ENCODE measurements at regions not wholly inside any gene's neighbourhood (a gene's known extent, or its start where the extent isn't known, plus 50 kb on each side); places are given as distances from the start of the nearest gene placed in this dataset.

DNA sequence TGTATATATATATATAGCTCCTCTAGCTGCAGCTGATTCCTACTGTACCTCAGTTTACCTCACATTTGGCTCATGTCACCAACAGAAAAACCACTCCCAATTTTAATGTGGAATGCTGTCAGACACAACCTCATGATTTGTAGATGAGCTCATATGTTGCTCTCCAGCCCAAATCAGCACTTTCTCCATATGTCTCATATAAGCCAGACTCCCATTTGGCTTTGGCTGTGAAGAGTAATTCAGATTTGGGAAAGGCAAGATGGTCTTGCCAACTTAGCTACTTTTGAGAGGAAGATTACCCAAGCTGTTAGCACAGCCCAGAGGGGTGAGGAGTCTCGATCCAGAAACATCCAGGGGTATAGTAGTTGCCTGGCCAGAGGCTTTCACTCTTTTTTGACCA, 342.2 kb upstream of the NT5E start:
- no peak for DNase-seq

GRCh38 chr6:85096976-85097375, 332.6 kb upstream of the TBX18 start:
- no peaks in the 10 kb centered on the region for H3K27me3 ChIP-seq (replicated peaks; ENCODE audit: insufficient read depth, low read length)
- H3K4me2 ChIP-seq (ENCODE audit: low read depth, low read length): no peak overlapping the region
- no peaks in the 10 kb centered on the region for H3K9me2 ChIP-seq (replicated peaks; ENCODE audit: insufficient read depth, low read length)
- H3K79me2 ChIP-seq (ENCODE audit: low read length): no peaks in the 10 kb centered on the region
- no peak overlapping the region for H3K27ac ChIP-seq (ENCODE audit: low read length)
- DNase-seq: no peak
- H3K4me1 ChIP-seq (ENCODE audit: low read length): no peaks in the 10 kb centered on the region
- no peaks in the 10 kb centered on the region for H4K20me1 ChIP-seq (ENCODE audit: insufficient read depth, low read length)
- no peaks in the 10 kb centered on the region for H3K9me3 ChIP-seq (replicated peaks; ENCODE audit: insufficient read depth, low read length)
- H3K36me3 ChIP-seq (replicated peaks; ENCODE audit: insufficient read depth, low read length): no peaks in the 10 kb centered on the region
- TF ChIP-seq EZH2phosphoT487 (IDR thresholded peaks at IDR 0.05; ENCODE audit: low read length) (no peak), CTCF (IDR thresholded peaks at IDR 0.05; ENCODE audit: low read length) (no peak), EZH2 (optimal IDR thresholded peaks at IDR 0.05; ENCODE audit: low read depth, low read length) (no peak)
- no peak overlapping the region for H3K4me3 ChIP-seq (ENCODE audit: low read length)
- no peaks in the 10 kb centered on the region for H3F3A ChIP-seq (ENCODE audit: insufficient read depth, low read length)
- no peak overlapping the region for H2AFZ ChIP-seq (ENCODE audit: low read length)
- H3K9ac ChIP-seq (ENCODE audit: low read length): no peak overlapping the region

More for the DNA sequence above, 342.2 kb upstream of the NT5E start:
- TF ChIP-seq EZH2phosphoT487 (IDR thresholded peaks at IDR 0.05; ENCODE audit: low read length) (no peak), EZH2 (optimal IDR thresholded peaks at IDR 0.05; ENCODE audit: low read depth, low read length) (no peak), CTCF (IDR thresholded peaks at IDR 0.05; ENCODE audit: low read length) (no peak)
- H3K79me2 ChIP-seq (ENCODE audit: low read length): no peaks in the 10 kb centered on the region
- no peaks in the 10 kb centered on the region for H4K20me1 ChIP-seq (ENCODE audit: insufficient read depth, low read length)
- no peaks in the 10 kb centered on the region for H3K27me3 ChIP-seq (replicated peaks; ENCODE audit: insufficient read depth, low read length)
- no peak overlapping the region for H3K27ac ChIP-seq (ENCODE audit: low read length)
- no peaks in the 10 kb centered on the region for H3K9me2 ChIP-seq (replicated peaks; ENCODE audit: insufficient read depth, low read length)
- H3K9me3 ChIP-seq (replicated peaks; ENCODE audit: insufficient read depth, low read length): no peaks in the 10 kb centered on the region
- no peaks in the 10 kb centered on the region for H3K4me1 ChIP-seq (ENCODE audit: low read length)
- no peak overlapping the region for H3K4me2 ChIP-seq (ENCODE audit: low read depth, low read length)
- H2AFZ ChIP-seq (ENCODE audit: low read length): no peak overlapping the region
- no peaks in the 10 kb centered on the region for H3K36me3 ChIP-seq (replicated peaks; ENCODE audit: insufficient read depth, low read length)
- H3K4me3 ChIP-seq (ENCODE audit: low read length): no peak overlapping the region
- H3K9ac ChIP-seq (ENCODE audit: low read length): no peak overlapping the region
- no peaks in the 10 kb centered on the region for H3F3A ChIP-seq (ENCODE audit: insufficient read depth, low read length)

DNA sequence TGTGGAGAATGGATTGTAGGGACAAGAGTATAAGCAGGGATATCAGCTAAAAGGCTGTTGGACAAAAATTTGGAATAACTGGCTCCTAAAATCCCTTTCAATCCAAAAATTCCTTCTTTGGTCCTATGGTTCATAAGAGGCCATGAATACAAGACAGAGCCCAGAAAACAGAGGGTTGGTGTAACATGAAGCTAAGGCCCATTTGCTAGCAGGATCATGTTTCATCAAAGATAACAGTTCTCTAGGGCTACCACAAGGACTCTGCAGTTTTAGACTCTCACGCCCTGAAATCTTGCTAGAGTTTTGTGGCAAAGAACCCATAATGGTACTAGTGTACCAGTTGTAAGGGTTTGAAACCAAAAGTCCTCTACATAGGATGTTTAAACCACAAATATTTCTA, 327.8 kb upstream of the TBX18 start:
- Histone ChIP-seq H3K9ac (ENCODE audit: low read length) (no peak overlapping the region), H3K4me2 (ENCODE audit: low read depth, low read length) (no peak overlapping the region), H3F3A (ENCODE audit: insufficient read depth, low read length) (no peaks in the 10 kb centered on the region), H3K27me3 (replicated peaks; ENCODE audit: insufficient read depth, low read length) (no peaks in the 10 kb centered on the region), H4K20me1 (ENCODE audit: insufficient read depth, low read length) (no peaks in the 10 kb centered on the region), H3K4me3 (ENCODE audit: low read length) (no peak overlapping the region), H3K27ac (ENCODE audit: low read length) (no peak overlapping the region), H3K36me3 (replicated peaks; ENCODE audit: insufficient read depth, low read length) (no peaks in the 10 kb centered on the region), H3K9me2 (replicated peaks; ENCODE audit: insufficient read depth, low read length) (no peaks in the 10 kb centered on the region), H3K9me3 (replicated peaks; ENCODE audit: insufficient read depth, low read length) (no peaks in the 10 kb centered on the region), H3K79me2 (ENCODE audit: low read length) (no peaks in the 10 kb centered on the region), H2AFZ (ENCODE audit: low read length) (no peak overlapping the region), H3K4me1 (ENCODE audit: low read length) (no peaks in the 10 kb centered on the region)
- no peak for DNase-seq
- TF ChIP-seq EZH2phosphoT487 (IDR thresholded peaks at IDR 0.05; ENCODE audit: low read length) (no peak), CTCF (IDR thresholded peaks at IDR 0.05; ENCODE audit: low read length) (no peak), EZH2 (optimal IDR thresholded peaks at IDR 0.05; ENCODE audit: low read depth, low read length) (no peak)
